ENCODE measurements at regions not wholly inside any gene's neighbourhood (a gene's known extent, or its start where the extent isn't known, plus 50 kb on each side); places are given as distances from the start of the nearest gene placed in this dataset.
"Not testable (repeated sequence)": the region's sequence is repeated elsewhere in the genome, so short reads cannot be mapped to it uniquely, and the experiment has no call there.

DNA sequence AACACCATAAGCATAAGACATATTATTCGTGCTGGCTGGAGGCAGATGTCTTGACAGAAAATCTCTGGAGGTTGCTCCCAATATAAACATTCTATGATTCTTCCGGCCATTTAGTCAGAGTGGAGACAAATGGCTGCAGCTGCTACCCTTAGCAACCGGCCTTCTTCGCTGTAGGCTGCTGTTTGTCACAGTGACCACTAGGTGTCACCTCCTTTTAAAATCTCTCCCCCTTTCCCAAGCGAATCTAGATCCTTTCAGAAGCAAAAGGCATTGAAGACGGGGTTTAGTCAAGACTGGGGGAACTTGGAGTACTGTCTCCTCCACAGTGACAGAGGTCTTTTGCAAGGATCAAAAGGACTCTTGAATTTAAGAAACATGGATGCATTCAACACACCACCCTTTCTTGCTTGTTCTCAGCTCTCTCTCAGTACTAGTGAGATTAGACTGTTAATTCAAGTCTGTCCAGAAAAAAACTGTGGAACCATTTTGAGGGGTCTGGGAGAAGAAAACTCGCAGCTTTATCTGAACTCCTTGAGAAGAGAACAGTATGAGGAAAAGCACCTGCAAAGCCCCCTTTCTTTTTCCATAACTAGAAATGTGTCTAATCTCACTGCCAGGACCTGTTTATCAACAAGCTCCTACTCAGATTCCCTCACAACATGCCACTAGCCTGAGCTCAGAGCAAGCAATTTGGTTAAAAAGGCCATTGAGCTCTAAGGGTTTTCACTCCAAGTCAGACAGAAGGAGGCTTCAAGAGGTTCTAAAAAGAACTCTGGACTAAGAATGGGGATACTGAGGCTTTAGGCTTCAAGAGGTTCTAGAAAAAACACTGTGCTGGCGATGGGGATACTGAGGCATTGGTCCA is 408.3 kb upstream of the PLXNA2 start:
- peak; percentile 69 for FAIRE-seq

DNA sequence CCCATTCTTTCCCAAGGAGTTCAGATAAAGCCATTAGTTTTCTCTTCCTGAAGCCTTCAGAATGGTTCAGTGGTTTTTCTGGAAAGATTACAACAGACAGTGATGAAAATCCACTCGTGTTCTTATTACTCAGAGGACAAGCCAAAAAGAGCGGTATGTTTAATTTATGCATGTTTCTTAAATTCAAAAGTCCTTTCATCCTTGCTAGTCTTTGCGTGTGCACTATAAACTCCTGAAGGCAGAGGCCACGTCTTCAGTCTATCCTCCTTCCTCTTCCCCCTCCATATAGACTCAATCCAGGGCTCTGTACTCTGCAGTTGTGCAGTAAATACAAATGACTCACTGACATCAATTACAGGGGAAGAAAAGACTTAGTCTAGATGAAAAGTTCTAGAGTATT is 409.2 kb upstream of the PLXNA2 start:
- no peak for FAIRE-seq

DNA sequence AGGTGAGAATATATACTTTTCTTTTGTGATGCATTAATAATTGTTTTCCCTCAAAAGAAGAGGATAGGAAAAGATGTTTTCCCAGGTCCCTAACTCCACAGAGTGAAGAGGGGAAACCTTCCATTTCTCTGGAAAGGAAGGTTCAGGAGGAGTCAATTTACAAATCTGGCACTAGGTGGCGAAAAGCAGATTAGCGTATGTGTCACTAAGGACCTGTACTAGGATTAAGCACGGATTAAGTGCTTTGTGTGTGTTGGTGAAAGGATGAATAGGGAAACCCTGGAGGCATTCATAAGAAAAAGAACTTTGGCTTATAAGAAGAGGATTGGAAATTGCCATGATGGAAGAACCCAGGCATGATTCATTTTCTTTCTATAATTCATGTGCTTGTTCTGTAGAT is 410.1 kb upstream of the PLXNA2 start:
- FAIRE-seq: no peak

DNA sequence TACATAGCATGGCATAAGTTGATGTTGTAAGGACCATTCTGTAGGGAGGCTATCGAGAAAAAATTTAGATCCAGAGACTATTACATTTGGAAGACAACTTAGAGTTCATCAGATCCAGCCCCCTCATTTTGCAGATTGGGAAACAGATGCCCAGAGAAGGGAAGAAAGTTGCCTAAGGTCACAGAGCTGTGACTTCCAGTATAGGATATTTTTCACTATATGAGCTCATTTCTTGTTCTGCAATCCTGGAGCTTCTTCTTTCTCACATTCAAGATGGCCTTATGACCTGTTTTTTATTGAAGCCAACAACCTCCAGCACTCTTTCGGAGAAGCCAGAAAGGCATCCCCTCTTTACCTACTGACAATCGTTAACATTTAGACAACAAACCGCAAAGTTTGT is 421.8 kb upstream of the PLXNA2 start:
- no peak for FAIRE-seq

DNA sequence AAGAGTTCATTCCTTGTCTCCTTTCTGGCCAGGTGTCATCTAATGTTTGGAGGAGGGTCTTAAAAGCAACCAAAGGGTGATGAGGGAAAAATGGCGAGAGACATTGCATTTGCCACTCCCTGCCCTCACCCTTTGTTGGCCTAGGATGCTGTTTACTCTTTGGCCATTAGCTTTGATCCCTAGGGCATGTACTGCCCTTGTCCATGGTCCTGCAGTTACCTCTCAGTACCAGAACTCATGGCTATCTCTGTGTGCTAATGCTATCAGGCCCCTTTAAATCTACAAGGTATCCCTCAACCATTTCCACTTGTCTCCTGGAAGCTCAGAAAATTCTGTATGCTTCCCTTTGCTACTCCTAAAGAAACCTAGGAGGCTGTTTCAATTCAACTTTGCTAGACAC is 424.8 kb upstream of the PLXNA2 start:
- no peak for FAIRE-seq

DNA sequence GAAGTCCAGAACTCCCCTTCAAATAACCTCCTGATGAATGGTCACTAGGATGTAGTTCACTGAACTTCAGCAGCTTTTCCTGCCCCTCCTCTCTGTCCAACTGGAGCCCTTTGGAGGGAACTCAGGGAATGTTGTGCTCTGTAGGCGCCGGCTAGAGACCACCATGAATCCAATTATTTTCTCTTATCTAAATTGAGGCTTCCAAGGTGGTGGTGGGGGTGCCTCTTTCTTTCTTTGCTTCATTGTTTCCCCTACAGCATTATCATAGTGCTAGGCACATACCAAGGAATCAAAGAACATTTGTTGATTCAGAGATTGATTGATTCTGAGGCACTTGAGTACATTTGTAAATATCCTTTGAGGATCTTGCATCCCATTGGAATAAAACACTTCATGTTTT is 426.6 kb upstream of the PLXNA2 start:
- FAIRE-seq: no peak

DNA sequence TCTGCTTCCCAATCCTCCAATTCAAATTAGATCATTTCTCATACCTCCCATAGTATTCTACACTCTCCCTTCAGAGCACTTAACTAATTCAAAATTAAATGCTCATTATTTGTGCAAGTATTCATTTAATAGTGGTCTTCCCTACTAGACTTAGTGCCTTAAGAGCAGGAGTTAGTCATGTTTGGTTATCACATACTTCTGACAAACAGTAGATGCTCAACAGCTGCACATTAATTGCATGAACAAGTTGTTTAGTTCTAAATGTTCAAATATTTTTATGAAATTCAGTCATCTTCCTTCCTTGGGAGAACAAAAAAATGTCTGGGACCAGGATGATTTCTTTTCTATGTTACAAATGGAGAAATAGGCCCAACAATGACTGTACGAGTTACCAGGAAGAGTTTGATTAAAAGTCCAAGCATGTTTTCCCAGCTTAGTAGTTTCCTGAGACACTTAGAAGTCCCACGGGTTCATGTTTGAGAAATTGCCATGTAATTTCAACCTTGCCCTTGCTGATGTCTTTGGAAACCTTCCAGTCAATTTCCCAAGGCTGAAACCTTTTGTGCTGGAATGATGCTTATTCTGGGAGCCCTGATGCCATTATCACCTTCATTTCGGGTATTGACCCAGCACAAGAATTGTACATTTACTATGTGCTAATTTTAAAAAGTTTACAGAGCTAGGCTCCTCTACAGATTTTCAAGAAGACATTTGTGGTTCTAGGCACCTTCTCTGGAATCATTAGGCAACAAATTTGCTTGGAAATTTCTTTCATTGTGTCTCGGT is 437.9 kb upstream of the PLXNA2 start:
- FAIRE-seq: no peak

DNA sequence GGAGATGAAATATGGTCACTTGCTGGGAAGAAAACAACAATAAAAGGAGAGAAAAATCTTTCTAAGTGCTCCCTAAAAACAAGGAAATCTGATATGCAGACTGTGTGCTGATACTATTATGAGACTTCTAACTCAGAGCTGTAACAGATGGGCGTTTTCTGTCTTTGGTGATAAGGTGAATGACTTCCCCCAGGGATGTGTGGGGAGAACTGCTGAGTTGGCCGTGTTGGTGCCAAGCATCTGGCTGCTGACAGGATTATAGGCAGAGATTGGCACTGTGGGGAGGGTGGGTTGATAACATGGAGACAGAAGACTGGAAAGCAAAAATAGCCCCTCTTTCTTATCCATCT is 438.5 kb upstream of the PLXNA2 start:
- FAIRE-seq: no peak

DNA sequence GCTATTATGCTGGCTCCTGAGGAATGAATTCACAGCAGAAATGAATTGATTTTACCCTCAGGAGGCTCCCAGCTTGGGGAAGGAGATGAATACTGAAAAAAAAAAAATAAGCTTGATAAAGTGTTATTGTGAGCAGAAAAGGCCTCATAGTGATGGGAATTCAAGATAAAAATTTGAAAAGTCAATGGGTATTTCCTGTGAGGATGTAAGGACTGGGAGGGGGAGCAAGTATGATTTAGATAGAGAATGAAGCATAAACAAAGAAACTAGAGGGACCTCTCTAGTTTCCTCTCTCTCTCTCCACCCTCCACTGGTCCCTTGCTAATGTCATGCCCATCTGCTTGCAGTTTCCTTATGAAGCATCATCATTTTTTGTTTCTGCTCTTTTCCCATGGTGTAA is 439.0 kb upstream of the PLXNA2 start:
- FAIRE-seq: no peak

DNA sequence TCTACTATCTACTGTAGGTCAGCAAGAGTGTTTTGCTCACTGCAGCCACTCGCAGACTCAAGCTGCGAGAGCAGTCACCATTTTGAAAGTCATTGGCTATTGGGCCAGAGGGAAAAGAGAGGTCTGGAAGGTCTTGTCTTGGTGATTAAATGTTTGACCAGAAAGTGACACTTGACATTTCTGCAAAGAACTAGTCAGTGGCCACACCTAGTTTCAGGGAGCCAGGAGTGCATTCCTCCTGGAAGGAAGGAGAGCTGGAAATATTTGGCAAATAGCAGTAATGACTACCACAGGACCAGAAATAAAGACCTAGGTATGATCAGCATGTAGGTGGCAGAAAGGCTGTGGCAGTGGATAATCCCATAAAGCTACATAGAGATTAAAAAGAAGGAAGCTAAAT is 440.0 kb upstream of the PLXNA2 start:
- FAIRE-seq: no peak

DNA sequence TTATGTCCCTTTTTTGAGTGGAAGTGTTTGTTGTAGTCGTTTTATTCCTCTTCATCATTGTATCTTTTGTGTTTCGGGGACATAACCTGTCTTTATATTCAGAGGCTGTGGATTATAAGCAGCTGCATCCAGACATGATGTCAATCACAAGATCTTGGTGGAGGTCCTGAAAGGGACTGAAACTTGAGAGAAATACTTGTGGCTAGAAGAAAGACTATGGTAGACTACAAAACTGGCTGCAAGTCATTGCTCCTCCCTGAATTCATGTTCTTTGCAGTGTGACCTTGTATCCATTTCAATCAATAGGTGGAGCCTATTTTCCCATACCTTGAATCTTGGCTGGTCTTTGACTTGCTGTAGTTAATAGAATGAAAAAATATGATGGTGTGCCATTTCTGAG is 442.4 kb upstream of the PLXNA2 start:
- FAIRE-seq: no peak

DNA sequence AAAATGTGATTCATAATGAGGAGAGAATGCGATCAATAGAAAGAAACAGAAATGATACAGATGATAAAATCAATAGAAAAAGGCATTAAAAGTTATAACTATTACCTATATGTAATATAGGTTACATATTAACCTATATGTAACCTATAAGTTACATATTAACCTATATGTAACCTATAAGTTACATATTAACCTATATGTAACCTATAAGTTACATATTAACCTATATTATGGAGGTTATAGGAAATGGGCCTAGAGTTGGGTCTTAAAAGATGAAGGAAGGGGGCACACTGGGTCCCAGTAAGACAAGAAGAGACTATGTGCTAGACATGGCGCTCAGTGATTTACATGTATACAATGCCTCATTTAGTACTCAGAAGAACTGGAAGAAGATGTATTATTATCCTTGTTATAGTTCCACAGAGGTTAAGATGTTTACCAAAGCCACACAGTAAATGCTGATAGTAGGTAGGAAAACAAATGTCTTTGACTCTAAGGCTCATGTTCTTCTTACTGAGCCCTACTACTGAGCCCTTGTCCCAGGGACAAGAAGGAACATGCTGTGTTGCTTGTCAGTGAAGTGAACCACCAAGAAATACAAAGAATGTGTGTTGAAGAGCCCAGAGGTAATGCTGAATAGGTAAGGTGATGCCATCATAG is 444.6 kb upstream of the PLXNA2 start:
- FAIRE-seq: no peak

DNA sequence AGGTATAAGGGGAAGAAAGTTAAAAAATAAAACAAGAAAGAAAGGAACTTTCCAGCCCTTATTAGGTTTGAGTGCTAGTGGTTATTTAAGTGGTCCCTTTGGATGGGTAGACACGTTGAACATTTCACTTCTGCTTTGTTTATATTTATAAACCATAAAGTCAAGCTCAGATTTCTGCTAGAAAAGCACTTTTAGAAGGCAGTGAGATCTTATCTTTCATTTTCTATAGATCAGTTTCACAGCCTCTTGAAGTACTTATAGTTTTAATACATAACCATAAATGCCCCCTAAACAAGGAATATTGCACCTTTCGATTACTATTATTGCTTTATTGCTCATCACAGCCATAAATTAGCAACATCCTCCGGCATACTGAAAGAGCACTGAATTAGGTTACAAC is 446.8 kb upstream of the PLXNA2 start:
- FAIRE-seq: no peak

DNA sequence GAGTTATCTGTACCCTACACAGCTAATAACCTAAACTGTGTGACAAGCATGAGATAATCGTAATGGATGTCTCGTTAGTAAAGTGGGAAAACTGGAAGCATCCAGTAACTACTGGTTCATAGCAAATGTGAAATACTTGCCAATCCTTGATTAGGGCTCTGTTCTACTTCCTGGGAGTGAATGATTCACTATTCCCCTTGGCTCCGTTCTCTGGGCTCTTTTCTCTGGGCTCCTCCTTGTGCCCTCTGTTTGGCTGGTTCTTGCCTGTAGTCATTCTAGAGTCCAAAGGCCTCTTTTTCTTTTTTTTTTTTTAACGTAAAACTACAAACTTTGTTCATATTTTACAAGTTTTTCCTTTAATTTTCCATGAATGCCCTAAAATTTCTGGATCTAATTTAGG is 465.8 kb upstream of the PLXNA2 start:
- no peak for FAIRE-seq

DNA sequence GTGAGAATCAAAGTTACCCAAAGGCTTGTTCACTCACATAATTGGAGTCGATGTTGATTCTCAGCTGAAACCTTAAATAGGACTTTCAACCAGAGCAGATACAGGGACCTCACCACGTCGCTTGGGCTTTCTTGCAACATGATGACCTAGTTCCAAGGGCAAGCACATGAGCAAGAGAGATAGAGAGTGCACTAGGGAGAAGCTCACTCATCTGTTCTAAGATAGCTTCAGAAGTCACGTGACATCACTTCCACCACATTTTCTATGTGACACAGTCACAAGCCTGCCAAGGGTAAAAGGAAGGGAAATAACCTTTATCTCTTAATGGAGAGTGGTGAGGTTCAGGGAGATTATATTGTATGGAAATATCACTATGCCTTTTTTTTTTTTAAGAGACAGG is 470.1 kb upstream of the PLXNA2 start:
- FAIRE-seq: no peak

DNA sequence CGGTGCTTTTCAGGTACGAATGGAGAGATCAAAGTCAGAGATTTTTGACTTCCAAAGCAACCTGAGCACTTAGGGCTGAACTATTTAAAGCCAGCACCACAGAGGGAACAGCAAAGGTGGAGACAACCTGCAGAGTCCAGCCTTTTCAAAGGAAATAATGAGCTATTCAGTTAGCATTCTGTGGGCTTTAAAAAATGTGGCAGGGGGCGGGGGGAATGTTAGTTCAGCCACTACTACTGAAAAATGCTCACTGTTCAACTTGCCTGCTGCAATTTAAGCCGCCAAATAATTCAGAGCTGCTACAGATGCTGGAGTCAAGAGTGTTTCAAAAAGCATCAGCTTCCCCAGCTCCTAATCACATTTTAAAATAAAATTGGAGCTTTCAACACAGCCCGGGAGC is 473.3 kb upstream of the PLXNA2 start:
- FAIRE-seq: no peak

DNA sequence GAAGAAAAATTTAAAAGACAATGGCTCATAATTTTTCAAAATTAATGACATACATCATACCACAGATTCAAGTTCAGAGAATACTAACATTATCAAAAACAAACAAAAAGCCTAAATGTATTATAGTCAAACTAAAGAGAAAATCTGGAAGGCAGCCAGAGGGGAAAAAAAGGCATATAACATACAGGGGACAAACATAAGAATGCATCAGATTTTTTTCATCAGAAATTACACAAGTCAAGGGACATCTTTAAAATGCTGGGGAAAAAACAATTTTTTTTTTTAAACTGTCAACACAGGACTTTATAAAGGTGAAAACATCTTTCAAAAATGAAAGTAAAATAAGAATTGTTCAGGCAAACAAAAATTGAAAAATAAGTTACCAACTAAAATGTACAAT is 478.4 kb upstream of the PLXNA2 start:
- FAIRE-seq: peak; percentile 57

DNA sequence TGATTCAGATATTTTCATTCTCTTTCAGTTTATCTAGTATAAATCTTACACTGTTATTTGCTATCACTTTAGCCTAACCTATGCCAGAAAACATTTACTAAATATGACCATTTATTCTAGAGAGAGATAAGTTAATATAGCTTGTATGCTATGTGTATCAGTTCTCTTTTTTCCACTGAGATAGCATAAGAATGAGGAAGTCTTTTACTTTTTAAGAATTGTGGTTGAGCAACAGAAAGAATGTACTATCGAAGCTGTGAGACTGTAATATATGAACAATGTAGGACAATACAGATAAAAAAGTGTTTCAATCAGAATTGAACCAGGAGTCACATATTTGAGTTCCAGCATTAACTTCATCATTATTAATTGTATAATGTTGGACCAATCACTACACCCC is 479.9 kb upstream of the PLXNA2 start:
- FAIRE-seq: no peak

DNA sequence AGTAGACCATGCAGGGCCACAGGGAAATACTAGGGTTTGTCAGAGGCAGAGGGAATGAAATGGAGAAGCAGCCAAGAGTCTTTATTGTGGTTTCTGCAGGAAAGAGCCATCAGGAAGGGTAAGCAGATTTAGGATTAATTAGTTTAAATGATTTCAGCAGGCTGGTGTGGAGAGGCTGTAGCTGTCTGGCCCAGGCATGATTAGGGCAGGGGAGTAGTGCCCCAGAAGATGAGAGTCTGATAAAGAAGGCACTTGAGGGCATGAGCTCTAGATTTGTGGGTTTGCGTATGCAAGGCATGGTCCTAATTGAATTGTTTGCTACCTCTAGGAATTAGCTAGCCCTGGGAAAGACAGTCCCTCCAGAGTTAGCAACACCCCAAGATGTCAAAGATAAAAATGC is 484.6 kb upstream of the PLXNA2 start:
- no peak for FAIRE-seq

DNA sequence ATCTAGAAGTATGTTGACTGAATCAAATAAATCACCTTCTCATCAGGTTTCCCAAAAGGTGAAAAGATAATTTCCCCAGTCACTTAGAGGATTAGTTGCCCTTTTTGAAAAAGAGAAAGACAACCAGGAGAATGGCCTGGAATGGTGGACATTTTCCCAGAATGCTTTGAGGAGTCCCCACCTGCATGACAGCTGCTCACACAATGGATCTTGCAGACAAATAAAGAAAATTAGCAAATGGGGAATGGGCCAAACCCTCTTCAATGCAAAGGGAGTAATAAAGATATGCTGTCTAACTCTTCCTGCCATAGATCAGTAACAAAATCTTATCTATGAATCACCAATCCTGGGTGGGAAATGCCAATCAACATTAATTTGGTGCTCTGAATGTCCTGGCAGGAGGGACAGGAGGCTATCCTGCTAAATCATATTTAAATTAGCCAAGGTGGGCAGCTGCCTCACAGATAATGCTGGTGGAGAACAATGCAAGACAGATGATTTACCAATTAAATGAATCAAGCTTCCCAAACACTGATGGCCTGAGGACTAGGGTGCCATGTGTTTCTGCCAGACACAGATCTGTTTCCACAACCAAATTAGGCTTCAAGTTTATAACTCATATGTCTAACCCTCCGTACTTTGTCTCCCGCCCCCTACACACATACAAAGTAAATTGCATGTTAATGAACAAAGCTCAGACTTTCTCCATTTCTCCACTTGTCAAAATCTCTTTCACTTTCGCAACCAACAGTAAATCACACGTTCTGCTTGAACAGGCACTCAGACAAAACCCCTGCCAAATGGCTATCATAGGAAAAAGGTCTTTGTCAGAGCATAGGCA is 488.0 kb upstream of the PLXNA2 start:
- no peak for FAIRE-seq

DNA sequence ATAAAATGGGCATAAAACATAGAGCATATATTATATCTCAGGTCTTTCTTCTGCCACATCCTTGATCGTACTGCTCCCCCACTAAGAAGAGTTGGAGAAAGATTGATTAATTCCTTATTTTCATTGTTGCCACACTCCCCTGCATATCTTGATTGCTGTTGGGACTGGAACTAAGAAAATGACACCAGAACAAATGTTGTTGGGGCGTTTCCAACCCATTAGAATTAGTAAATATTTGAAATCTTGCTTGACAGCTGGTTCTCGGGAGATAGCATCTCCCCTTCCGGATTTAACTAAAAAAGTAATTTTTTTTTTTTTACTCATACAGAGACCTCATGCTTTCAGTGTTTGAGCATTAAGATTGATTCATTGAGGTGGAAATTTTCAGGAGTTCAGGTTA is 493.0 kb upstream of the PLXNA2 start:
- FAIRE-seq: no peak

DNA sequence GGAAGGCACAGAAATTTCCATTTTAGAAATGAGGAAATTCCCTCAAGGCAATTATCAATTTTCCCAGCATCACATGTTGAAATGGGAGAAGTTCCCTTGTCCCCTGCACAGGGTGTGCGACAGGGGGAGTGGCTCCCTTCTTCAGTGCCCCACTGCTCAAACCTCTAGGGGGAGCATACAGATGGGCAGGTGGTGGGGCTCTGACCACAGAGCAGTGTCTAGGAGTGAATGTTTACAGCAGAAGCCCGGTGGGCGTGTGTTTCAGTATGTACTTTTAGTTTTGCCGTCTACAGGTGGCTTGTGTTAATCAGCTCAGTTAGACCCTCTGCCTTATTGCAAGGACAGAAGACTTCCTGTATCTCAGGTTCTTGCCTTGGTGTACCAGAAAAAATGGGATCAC is 493.7 kb upstream of the PLXNA2 start:
- FAIRE-seq: no peak

DNA sequence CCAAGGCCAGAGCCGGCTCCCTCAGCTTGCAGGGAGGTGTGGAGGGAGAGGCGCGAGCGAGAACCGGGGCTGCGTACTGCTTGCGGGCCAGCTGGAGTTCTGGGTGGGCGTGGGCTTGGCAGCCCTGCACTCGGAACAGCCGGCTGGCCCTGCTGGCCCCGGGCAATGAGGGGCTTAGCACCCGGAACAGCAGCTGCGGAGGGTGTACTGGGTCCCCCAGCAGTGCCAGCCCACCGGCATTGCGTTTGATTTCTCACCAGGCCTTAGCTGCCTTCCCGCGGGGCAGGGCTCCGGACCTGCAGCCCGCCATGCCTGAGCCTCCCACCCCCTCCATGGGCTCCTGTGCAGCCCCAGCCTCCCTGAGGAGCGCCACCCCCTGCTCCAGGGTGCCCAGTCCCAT is 495.5 kb upstream of the PLXNA2 start:
- FAIRE-seq: not testable (repeated sequence)

All from A204.1 (cell line).